Stimulated activated CD8-positive, alpha-beta memory T cell treated with anti-CD3 and anti-CD28 coated beads, Interleukin-12 subunit alpha, Interleukin-12 subunit beta, amount 100 ng/mL, for 1 hour (primary cell): ENCODE measurements at regions not wholly inside any gene's neighbourhood (a gene's known extent, or its start where the extent isn't known, plus 50 kb on each side); places are given as distances from the start of the nearest gene placed in this dataset.
"Not testable (repeated sequence)": the region's sequence is repeated elsewhere in the genome, so short reads cannot be mapped to it uniquely, and the experiment has no call there.

Experiments used
- DNase-seq: peaks from one replicate; pipeline ENCODE4 v3.0.0-alpha.2; 2020; ENCODE audit warnings: low read depth

- DNase-seq, result no peak
Observed at GRCh38 chr15:70523616-70524015, 239.7 kb downstream of the UACA start.

- DNase-seq, result no peak
Observed at GRCh38 chr15:70523192-70523591, 240.2 kb downstream of the UACA start.

DNA sequence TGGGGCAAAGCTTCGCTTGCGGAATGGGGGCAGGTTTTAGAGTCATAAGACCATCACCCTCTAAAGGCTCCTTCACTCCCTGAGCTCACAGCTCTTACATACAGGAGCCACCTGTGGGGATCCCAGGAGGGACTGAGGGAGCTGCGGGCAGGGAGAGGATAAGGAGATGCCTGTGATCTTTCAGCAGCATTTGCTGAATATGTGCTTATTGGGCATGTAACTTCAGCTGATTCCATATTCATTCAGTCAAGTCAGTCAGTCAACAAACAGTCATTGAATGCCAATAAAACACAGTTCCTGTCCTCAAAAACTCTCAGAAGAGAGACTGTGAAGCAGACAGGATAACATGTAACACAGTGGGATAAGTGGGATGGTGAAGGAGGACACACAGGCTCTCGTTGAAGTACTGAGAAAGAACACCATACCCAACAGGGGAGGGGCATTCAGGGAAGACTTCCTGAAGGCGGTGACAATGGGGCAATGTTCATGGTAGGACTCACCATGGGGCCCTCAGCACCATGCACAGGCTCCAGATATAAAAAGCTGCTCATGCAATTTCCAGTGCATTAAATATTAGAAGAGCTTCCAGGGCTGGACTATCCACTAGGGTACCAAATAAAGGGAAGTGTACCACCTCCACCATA, 240.9 kb downstream of the UACA start:
- no peak for DNase-seq

DNA sequence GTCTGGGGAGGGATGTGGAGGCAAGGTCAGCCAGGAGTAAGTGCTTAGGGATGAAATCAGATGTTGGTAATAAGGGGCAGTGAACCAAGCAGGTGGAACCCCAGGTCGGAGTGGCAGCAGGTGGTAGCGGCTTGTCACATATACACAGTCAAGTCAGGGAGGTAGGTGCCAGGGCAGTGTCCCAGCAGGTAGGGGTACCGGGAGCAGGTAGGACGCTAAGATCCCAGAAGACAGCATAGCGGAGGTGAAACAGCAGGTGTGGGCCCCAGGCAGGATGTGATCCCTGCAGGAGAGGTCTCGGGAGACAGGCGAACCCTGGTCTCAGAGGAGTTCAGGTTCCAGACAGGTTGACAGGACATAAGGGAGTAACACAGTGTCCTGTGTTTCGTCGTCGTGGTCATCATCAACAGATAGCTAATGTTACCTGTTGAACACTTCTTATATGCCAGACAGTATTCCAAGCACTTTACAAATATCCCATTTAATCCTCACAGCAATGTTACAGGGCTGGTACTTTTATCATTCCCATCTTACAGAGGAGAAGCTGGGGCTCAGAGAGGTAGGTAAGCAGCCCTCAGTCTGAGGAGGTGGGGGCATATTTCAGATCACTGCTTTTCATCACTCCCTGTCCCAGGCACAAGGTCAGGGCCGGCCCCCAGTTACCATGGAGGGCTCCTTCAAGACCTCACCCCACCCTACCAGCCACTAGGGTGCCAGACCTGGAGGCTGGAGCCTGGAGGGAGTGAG, 241.6 kb downstream of the UACA start:
- DNase-seq, result no peak

DNA sequence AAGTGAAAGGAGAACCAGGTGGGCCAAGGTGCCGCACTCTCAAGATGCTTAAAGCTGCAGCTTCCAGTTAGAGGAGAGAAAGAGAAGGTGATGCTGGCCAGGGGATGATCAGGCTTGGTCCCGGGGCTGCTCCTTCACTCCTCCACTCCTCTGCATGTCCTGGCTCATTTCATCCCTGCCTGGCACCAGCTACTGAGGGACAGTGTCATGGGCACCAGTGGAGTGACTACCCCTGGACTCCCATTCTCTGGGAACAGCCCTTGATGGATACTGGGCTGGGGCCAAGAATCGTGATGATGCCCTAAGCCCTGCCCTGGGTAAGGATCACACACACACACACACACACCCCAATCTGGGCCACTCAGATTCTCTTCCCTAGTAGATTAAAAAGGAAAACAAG, 243.7 kb downstream of the UACA start:
- no peak for DNase-seq

DNA sequence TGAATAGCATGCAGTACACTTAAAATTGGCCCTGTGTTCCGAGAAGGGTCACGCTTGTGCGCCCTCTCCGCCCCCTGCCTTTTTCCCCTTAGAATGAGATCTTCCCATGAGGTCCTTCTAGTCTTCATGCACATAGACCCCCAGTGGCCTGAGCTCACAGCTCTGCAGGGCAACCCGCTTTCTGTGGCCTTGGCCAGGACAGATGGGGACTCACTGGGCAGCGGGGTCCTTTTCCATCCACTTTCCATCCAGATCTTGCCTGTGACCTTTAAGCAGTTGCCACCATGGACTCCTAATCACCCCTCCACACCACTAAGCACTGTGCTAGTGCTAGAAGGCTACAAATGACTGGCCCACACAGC, 244.4 kb downstream of the UACA start:
- DNase-seq, result no peak

- no peak for DNase-seq
Observed at GRCh38 chr15:70518201-70519003, 245.0 kb downstream of the UACA start.

GRCh38 chr15:70517194-70517590, 246.2 kb downstream of the UACA start:
- DNase-seq, result no peak

DNA sequence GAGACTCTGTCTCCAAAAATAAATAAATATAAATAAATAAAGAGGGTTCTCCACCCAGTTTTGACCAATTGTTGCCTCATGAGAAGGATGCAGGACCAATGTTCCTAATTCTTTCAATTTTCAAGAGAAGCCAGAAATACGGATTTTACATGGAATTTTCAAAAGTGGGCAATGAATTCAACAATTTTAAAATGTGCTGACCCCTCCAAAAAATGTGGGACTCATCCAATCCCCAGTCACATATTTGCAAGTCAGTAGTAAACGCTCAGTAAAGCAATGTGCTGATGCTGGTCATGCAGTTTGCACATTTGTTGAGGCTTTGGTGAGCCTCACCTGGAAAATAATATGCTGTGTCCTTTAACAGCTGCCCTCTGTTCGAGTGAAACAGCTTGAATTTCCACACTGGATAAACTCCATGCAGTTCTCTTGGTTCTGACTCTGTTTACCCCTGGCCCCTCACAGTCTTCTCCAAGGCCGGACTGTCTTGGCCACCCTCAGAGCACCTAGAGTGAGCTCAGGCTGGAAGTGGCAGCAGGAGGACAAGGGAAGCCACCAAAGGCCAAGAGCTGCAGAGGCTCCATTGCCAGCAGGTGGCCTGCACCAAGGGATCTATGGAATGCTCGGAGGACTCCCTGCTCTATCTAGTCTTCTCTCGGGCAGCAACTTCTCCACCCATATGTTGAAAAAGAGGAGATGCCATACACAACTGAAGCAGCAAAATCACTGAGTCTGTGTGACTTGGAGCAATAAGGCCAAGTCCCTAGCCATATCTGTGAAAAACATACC, 246.8 kb downstream of the UACA start:
- no peak for DNase-seq

GRCh38 chr15:70514251-70514650, 249.1 kb downstream of the UACA start:
- DNase-seq, result no peak

DNA sequence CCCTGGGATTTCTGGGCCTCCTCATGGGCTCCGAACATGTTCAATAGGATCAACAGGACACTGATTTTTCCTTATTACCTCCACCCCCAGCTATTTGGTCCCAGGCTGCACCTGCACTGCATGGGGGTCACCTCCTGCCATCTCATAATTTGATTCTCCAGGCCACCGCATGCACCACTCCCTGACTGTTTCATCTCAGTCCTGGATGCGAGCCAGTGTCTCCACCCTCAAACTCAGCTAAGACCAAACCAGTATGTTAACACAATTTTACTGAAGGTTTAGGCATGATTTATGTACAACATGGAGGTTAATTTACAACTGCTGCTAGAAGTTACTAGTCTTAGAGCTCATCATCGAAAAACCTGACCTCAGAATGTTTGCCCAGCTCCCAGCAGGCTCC, 249.5 kb downstream of the UACA start:
- DNase-seq, result no peak

DNA sequence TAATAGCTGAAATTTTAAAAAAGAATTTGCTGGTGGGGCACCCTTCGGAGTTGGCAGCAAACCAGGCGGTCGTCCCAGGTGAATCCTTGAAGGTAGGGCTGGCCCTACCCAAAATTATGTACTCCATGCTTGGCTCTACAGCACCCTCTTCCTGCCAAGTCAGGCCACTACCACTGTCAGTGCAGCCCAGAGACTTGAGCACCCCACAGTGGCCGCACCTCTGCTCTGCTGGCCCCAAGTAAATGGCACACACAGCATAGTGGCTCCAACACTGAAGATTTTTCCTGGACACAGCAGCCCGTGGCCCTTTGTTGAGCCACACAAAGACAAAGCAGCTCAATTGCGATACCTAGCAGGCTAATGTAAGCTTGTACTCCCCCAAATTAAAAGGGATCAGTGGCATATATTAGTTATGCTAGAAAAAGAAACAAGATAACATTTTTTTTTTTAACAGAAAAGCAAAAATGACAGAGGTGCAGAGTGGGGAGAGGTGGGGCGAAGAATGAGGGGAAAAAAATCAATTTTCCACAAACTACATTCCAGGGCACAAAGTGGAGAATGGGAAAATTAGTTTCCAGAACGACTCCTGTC, 250.5 kb downstream of the UACA start:
- peak; percentile 34 for DNase-seq

- DNase-seq, result not testable (repeated sequence)
Observed at GRCh38 chr15:70511972-70512587, 251.3 kb downstream of the UACA start.

DNA sequence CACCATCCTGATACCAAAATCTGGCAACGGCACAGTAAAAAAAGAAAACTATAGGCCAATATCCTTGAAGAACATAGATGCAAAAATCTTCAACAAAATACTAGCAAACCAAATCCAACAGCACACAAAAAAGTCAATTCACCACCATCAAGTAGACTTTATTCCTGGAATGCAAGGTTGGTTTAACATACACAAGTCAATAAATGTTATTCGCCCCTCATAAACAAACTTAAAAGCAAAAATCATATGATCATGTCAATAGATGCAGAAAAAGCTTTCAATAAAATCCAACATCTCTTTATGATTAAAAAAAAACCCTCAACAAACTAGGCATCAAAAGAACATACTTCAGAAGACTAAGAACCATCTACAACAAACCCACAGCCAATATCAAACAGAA, 252.9 kb downstream of the UACA start:
- no peak for DNase-seq

- DNase-seq, result no peak
Observed at GRCh38 chr15:70509731-70510143, 253.6 kb downstream of the UACA start.

- no peak for DNase-seq
Observed at GRCh38 chr15:70509282-70509662, 254.1 kb downstream of the UACA start.

GRCh38 chr15:70508561-70509281, 254.6 kb downstream of the UACA start:
- no peak for DNase-seq

DNA sequence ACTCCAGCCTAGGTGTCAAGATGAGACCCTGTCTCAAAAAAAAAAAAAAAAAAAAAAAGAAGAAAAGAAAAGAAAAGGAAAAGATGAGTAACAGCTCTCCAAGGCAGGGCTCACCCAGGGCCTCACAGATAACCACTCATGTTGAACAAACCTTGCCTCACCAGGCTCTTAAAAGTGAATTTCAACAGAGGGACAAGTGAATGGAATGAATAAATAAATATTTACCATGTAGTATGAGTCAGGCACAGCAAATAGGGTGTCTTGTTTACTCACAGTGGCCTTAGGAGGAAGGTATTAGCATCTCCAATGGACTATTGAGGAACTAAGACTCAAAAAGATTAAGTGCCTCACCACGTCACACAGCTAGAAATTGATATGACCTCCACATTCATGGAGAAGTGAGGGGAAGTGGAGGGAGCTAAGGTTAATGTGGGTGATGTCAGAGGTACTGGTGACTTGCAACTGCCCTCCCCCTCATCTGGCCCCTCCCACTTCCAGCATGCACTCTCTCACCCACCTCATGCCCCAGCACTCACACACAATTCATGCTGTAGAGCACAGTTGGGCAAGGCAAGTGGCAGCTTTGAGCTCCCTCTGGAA, 255.5 kb downstream of the UACA start:
- DNase-seq, result no peak

GRCh38 chr15:70505936-70506912, 257.1 kb downstream of the UACA start:
- DNase-seq, result no peak
